GM19467 (cell line): ENCODE measurements at regions not wholly inside any gene's neighbourhood (a gene's known extent, or its start where the extent isn't known, plus 50 kb on each side); places are given as distances from the start of the nearest gene placed in this dataset.

Experiments
- ATAC-seq: cut with Tn5 transposase; IDR thresholded peaks from one replicate; pipeline ENCODE4 v1.9.1; 2021; ENCODE audit warnings: mild to moderate bottlenecking, moderate library complexity; ENCODE audit not compliant: unreplicated experiment

DNA sequence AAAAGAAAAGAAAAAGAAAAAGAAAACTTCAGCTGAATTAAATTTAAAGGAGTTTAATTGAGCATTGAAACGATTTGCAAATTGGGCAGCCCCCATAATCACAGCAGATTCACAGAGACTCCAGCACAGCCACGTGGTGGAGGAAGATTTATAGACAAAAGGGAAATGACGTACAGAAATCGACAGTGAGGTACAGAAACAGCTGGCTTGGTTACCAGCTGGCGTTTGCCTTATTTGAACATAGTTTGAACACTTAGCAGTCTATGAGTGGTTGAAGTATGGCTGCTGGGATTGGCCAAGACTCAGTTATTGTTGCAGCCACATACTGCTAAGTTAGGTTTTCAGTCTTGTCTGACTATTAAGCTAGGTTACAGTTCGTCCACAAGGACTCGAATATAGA lies 312.2 kb upstream of the SLC14A2 start:
- no peak for ATAC-seq

GRCh38 chr18:45304558-45304957 lies 310.7 kb upstream of the SLC14A2 start:
- no peak for ATAC-seq

- ATAC-seq: no peak
Measured at GRCh38 chr18:45312555-45313126, 302.6 kb upstream of the SLC14A2 start.

- ATAC-seq: no peak
Measured at GRCh38 chr18:45316127-45316526, 299.1 kb upstream of the SLC14A2 start.

GRCh38 chr18:45317948-45318640 lies 297.2 kb upstream of the SLC14A2 start:
- no peak for ATAC-seq

GRCh38 chr18:45320724-45321123 lies 294.6 kb upstream of the SLC14A2 start:
- no peak for ATAC-seq

DNA sequence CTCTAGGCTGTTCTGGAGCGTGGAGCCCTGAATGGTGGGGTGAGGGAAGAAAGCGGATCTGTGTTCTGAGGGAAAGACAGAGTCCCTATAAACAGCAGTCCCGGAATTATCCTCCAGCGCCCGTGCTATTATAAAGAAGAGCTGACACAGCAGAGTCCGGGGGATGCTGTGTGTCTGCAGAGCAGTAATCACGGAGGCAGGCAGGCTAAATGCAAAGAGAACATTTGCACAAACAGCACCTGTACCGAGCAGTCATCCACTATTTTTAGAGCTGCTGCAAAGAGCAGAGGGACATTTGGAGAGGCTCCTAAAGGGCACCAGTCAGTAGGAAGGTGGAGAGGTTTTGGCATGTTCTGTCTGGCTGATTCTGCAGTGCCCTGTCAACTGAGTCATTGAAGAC lies 293.8 kb upstream of the SLC14A2 start:
- no peak for ATAC-seq

GRCh38 chr18:45322343-45322742 lies 292.9 kb upstream of the SLC14A2 start:
- no peak for ATAC-seq

DNA sequence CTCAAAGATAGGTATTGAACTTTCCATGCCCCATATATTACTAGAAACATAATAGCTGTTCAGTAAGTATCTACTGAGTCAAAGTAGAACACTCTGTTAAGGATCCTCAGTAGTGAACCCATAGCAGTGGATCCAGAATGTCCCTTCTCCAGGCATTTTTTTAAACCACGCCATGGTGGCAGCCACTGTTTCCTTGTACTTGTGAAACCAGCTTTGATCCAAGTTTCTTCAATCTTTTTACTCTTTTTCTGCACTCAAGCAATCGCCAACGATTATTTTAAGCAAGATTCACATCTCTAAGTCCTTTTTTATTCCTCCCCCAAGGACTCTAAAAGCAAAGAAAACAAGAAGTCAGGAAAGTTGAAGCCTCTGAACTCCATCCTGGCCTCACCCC lies 291.2 kb upstream of the SLC14A2 start:
- no peak for ATAC-seq

DNA sequence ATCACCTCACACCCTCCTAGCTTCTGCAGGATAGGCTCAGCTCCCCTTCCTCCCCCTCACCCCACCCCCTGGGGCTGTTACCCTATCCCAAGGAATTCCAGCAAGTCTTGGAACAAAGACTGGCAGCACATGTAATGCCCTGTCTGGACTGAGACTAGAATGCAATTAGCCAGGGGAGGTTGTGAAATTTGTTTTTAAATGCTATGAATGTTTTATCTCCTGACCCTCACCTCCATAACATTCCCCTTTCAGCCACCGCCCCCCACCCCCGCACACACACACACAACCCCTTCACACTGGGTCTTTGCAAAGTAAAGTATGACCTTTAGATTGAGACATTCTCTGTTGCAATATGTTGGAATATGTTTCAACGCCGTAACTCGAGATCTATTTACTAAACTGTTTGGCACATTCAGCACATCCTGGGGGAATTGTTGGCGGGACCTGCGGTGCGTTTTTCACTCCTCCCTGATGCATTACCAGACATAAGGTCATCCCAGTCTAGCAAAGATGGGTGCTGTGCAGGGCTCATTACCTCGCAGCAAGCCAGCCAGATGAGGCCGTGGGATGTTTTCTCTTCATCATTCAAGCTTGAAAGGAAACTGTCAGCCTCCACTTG lies 290.7 kb upstream of the SLC14A2 start:
- no peak for ATAC-seq

DNA sequence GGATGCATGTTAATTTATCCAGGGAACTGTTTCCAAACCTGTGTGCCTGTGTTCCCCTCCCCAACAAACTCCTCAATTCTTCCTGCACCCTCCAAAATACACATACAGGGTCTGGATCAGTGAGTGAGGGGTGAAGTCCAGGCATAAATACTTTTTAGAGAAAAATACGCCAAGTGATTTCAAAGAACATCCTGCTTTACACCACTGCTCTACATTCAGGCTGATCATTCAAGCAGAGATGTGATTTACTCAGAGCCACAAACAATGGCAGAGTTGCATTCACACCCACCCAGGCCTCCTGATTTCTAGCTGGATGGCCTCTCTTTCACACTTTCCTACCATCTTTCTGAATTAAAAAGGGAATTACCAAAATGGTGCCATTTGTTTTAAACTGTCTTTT lies 289.5 kb upstream of the SLC14A2 start:
- ATAC-seq: no peak

DNA sequence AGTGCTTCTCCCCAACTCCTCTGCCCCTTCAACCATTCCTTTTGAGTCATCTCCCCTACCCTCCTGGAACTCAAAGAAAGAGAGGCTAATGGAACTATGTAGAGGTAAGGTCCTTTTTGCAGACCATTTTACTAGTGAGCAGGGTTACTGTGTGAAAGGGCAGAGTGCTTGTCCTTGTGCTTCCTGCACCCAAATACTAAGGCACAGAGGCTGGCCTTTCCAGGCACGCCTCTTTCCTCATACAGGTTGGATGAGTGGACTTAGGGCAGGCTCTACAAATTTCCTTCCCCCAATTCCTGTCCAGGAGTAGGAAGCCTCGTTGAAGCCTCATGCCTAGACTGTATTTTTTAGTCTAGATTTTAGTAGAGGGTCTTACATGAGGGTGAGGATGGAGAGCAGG lies 288.8 kb upstream of the SLC14A2 start:
- ATAC-seq: no peak

- no peak for ATAC-seq
Measured at GRCh38 chr18:45328296-45328695, 287.0 kb upstream of the SLC14A2 start.

GRCh38 chr18:45328811-45329210 lies 286.5 kb upstream of the SLC14A2 start:
- ATAC-seq: no peak

DNA sequence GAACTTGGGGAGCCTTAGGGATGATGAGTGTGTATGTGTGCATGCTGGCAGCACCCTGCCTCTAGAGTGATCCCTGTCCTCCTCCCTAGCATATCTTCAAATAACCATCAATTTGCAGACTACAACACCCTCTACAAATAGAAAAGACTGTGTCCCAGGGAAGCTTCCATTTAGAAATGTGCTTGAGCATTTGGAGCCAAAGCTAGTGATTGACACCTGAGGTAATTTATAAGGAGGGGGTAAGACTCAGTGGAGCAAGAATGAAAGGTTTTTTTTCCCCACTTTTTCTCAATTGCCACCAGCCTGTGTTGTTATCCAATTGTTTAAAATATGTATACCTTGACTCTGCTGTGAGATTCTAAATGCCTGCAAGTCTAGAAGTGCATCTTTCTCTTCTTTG lies 286.0 kb upstream of the SLC14A2 start:
- no peak for ATAC-seq

DNA sequence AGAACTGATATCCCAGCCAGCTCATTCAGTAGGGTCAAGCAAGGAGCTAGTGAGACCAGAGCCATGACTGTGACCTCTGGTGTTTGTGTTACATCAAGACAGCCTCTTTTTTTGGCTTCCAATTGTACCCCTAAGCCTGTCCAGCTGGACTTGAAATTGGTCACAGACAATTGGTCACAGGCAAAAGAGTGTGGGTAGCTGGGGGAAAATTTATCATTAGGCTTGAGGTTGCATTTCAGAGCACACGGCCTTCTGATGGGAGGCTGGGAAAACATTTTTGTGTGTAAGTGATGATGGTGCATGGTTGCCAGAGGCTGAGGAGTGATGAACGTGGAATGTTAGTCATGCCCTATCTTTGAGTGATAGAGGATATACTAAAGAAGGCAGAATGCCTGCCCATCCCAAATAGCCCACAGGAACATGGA lies 285.1 kb upstream of the SLC14A2 start:
- ATAC-seq: no peak

- ATAC-seq: no peak
Measured at GRCh38 chr18:45332871-45333270, 282.4 kb upstream of the SLC14A2 start.

DNA sequence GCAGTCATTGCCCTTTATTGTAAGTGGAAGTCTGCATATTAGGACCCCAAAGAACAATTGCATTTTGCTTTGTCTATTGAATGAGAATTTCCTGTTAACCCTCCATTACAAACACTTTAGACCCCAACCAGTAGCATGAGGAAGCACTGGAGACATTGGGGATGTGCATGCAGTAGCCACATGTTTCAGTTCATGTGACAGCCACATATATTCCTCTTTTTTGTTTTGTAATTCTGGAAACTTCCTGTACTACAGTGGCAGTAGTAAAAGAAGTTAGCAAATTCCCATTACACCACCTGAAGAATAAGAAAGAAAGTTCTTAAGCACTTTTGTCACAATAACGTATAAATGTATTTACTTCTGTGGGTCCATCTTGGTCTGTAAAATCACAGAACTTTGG lies 281.1 kb upstream of the SLC14A2 start:
- no peak for ATAC-seq

GRCh38 chr18:45335282-45336043 lies 279.8 kb upstream of the SLC14A2 start:
- no peak for ATAC-seq

- no peak for ATAC-seq
Measured at GRCh38 chr18:45336448-45336847, 278.8 kb upstream of the SLC14A2 start.

GRCh38 chr18:45337477-45337876 lies 277.8 kb upstream of the SLC14A2 start:
- no peak for ATAC-seq
